ENCODE measurements at regions not wholly inside any gene's neighbourhood (a gene's known extent, or its start where the extent isn't known, plus 50 kb on each side); places are given as distances from the start of the nearest gene placed in this dataset.

- DNase-seq, result peak; percentile 38
These were observed 127.4 kb downstream of the BARX1 start for GRCh38 chr9:93827545-93828330.

DNA sequence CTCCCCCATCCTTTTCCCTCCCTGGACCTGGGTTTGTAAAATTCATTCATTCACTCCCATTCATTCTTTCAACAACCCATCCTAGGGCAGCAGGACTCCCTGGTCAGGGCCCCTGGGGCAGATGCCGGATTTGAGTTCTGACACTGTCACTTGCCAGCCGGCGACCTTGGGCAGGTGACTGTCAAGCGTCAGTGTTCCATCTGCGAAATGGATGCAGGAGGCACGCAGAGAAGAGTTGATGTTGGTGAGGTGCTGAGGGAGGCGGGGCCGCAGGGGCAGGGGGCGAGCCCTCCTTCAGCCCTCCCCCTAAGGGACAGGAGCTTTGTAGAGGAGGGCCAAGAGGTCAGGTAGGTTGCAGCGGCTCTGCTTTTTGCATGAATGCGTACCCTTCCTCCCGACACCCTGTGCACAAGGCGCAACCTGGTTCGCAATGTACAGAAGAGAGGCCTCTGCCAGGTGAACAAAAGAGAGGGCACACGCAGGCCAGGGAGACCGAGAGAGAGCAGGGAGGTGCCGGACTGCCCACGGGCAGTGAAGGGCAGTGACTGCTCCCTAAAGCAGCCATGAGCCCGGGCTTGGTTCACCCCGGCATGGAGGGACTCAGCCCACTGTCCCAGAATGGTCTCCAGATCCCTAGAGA, 128.1 kb downstream of the BARX1 start:
- no peak for DNase-seq

GRCh38 chr9:93826209-93826608, 128.9 kb downstream of the BARX1 start:
- no peak for DNase-seq

GRCh38 chr9:93825348-93826115, 129.6 kb downstream of the BARX1 start:
- DNase-seq, result no peak

- no peak for DNase-seq
These were observed 130.5 kb downstream of the BARX1 start for GRCh38 chr9:93824386-93825294.

- no peak for DNase-seq
These were observed 131.7 kb downstream of the BARX1 start for GRCh38 chr9:93823245-93824072.

DNA sequence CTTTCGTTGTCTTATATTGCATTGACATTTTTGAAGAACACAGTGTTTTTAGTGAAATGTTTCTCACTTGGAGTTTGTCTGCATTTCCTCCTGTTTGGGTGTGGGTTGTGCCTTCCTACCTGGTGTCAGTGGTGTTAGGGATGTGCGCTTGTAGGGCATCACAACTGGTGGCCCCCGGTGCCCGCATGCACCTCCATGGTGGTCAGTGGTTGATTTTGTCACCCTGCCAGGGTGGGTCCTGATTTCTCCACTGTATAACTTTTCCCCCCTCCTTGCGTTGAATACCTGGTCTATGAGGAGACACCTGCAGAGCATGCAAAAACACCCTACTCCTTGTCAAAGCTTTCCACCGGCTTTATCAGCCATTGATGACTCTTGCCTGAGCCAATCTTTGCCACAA, 132.9 kb downstream of the BARX1 start:
- DNase-seq, result no peak

DNA sequence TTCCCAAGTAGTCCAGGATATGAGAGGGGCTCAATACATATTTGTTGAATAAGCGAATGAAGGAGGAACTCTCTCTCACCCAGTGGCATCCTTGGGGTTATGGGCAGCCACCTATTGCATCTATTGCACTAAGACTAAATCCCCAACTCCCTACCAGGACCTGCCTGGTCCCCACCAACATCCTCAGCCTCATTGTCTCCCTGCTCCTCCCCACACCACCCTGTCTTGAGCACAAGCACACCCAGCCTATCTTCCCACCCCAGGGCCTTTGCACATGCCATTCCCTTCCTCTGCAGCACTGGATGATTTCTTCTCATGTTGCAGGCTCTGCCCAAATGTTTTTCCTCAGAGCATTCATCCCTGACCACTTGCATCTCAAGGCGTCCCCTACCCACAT, 133.8 kb downstream of the BARX1 start:
- DNase-seq, result no peak

DNA sequence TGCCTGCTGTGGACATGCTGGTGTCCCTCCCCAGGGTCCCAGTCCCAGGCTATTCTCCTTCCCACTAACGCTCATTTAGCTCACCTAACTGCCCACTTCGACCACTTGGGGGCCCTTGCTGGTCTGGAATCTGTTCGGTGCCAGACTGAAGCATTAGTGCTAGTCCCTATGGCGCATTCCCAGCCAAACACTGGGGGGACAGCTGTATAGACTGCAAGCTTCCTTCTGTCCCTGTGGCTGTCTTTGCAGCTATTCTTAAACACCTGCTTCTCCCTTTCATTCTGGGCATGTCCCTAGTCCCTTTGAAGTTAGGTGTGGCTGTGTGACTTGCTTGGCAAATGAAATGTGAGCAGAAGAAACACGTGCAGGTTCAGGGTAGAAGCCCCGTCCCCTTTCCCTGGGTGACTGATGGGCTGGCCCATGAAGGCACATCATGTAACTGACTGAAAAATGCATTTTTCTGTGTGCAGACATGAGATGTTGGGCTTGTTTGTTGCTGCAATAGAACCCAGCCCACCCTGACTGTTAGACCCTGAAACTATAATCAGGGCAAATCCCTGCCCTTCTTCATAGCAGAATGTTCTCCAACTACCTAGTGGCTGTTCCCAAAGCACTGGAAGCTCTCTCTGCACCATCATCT, 134.4 kb downstream of the BARX1 start:
- DNase-seq, result no peak

DNA sequence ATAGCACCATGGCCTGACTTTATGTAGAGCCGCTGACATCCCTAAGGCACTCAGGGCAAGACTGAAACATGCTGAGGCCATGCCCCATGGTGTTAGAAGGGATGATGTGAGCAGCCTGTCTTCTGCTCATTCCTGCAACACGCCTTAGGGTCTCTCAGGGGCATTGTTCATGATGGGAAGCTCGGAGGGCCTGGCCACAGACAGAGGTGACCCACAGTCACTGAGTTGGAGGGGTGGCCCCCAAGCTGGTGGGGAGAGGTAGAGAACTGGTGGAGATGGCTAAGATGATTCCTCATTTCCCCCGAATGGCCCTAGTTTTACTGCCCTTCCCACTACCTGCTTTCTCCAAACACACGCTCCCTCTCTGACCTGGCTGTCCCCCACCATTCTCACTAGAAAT, 135.2 kb downstream of the BARX1 start:
- DNase-seq, result no peak

GRCh38 chr9:93818827-93819472, 136.2 kb downstream of the BARX1 start:
- no peak for DNase-seq

GRCh38 chr9:93818237-93818636, 136.9 kb downstream of the BARX1 start:
- DNase-seq, result no peak

- no peak for DNase-seq
These were observed 139.5 kb downstream of the BARX1 start for GRCh38 chr9:93815677-93816076.

DNA sequence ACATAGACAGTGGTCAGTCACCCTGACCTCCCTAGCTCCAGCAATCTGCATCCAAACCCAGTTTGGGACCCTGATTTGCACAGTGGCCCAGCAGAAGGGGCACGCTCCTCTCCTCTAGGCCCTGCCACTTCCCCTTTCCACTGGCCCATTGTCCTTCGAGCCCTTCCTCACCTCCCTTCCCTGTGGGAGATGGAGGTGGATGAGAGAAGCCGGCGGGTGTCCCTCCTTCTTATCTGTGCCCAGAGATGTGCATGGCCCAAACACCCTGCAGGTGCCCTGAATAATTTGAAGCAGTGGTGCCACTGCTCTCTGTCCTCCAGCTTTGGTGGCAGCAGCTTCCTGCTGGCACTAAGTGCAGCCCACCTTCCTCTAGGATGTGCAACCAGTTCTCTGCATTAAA, 140.0 kb downstream of the BARX1 start:
- DNase-seq, result no peak

GRCh38 chr9:93814077-93814956, 140.8 kb downstream of the BARX1 start:
- no peak for DNase-seq

DNA sequence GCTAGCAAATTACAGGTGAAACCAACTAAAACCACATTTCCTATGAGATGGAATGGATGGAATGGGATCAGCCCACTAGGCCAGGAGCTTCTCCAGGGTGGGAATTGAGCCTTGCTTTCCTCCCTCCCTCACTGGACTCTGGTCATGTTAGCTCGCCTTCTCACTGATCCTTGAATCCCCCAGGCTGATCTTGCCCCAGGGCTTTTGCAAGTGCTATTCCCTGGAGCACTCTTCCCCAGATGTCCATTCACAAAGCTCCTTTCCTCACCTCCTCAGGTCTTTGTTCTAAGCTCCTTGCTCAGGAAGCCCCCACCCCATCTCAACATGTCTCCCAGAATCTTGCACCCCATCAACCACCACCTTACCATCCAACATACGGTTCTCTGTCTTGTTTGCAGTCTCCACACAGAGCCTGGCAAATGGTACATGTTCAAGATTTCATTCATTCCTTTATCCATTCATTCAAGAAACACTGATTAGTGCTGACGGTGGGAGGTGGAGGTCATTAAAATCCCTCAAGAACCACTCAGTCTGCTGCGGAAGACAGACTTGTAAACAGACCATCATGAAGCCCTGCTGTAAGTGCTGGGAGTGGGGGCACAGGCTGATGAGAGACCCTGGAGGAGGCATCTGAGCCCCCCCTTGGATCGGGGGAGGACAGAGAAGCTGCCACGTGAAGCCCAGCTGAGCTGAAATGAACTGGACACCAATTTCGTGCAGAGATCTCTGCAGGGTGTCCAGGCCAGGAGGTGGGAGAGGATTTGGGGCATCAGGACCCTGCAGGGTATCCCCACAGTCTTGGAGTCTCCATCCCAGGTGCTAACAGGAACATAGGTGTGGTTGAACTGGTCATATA, 141.7 kb downstream of the BARX1 start:
- no peak for DNase-seq

- no peak for DNase-seq
These were observed 142.8 kb downstream of the BARX1 start for GRCh38 chr9:93812410-93812668.

DNA sequence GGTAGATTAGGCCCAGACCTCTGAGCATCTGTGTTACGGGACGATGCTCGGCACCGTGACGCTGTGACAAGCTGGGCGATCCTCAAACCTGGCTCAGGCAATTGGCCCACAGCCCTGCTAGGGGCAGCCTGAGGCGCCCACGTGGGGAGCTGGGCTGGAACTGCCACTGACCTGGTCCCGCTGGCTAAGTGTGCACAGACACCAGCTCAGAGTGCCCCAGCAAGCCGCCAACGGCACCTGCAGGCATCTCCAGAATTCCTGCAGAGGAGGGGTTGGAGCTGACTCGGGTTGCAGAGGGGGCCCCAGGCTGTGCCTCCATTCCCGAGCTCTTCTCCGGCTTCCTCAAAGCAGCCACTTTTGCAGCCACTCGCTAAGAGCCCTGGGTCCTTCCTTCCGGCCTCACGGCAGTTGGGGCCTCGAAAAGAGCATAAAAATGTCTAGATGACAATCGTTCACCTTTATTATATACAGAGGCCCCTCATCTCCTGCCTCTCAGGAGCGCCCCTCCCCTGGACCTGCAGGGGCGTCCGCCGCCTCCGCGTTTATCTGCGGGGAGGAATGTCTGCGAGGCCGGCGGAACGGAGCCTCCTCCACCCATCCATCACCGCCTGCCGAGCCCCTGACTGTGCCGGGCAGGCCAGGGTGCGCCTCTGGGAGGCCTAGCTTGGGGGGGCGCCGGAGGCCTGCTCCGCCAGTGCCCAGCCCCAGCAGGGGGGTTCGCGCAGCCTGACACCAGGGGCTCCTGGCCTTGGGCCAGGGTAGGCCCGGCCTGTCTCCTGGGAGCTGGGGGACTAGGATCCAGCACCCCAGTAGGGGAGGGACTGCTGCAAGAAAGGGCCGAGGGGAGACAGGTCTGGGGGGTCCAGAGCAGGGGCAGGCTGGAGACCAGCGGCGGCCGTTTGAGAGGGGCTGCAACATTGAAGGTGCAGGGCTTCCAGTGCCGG, 144.9 kb downstream of the BARX1 start:
- no peak for DNase-seq
